ENCODE measurements at regions not wholly inside any gene's neighbourhood (a gene's known extent, or its start where the extent isn't known, plus 50 kb on each side); places are given as distances from the start of the nearest gene placed in this dataset.
"Not testable (repeated sequence)": the region's sequence is repeated elsewhere in the genome, so short reads cannot be mapped to it uniquely, and the experiment has no call there.

DNA sequence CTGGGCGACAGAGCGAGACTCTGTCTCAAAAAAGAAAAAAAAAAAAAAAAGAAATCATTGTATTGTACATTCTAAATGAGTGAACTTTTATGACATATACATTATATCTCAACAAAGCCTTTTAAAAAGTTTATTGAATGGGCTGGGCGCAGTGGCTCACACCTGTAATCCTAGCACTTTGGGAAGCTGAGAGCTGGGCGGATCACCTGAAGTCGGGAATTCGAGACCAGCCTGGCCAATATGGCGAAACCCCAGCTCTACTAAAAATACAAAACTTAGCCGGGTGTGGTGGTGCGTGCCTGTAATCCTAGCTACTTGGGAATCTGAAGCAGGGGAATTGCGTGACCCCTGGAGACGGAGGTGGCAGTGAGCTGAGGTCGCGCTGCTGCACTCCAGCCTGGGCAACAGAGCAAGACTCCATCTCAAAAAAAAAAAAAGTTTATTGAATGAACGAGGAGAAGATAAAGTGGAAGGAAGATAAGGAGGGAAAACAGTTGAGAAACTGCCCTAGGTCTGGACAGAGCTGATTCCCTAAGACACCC lies 71.9 kb upstream of the NBPF3 start:
- intact Hi-C loops (cut with micrococcal nuclease): loop anchor here (1.0 to 5.0 kb wide), 3 partner anchors 113 to 151 kb away; no protein-coding TSS in a partner anchor
- not testable (repeated sequence) for H2AFZ ChIP-seq (ENCODE audit: low read depth, low read length); FAIRE-seq; H3K4me1 ChIP-seq (replicated peaks in 1 of 2; ENCODE audit: control insufficient read depth in 2 of 2, insufficient read depth in 2 of 2, low read length in 2 of 2); H3K27me3 ChIP-seq (ENCODE audit: control insufficient read depth in 2 of 2, insufficient read depth in 2 of 2, low read length in 2 of 2); H3K36me3 ChIP-seq (ENCODE audit: control insufficient read depth, insufficient read depth, low read length); H3K4me3 ChIP-seq; DNase-seq (ENCODE audit: extremely low read depth in 1 of 4, low spot score in 3 of 4); H3K79me2 ChIP-seq (ENCODE audit: control insufficient read depth, insufficient read depth, low read length); BruUV-seq (replicated peaks); ATAC-seq; H3K9me3 ChIP-seq (replicated peaks; ENCODE audit: control insufficient read depth, insufficient read depth, low read depth, low read length); H3K9ac ChIP-seq (ENCODE audit: insufficient read depth in 1 of 2, low read depth in 2 of 2, low read length in 2 of 2); H3K27ac ChIP-seq (ENCODE audit: extremely low read depth, low read depth, low read length); H4K20me1 ChIP-seq (replicated peaks; ENCODE audit: control insufficient read depth, insufficient read depth, low read length); H3K9me1 ChIP-seq (ENCODE audit: control insufficient read depth, insufficient read depth, low read length); H3K4me2 ChIP-seq (ENCODE audit: insufficient read depth, low read length)
- ChIA-PET CTCF (ENCODE audit: low intra/inter-chr PET ratio) (interaction anchor here (0.6 to 7.0 kb wide), 15 partner anchors 9 to 1261 kb away, joined by 3 to 126 read pairs (median 5); no protein-coding TSS in a partner anchor), POLR2A (interaction anchor here (0.6 to 2.0 kb wide), 8 partner anchors 11 to 141 kb away, joined by 3 to 12 read pairs (median 4); no protein-coding TSS in a partner anchor)
- TF ChIP-seq CEBPB (tag; IDR thresholded peaks at IDR 0.05) (0 out of 2 replicates have a peak, but pooled peaks have one; percentile 22), CXXC5 (CRISPR knock-in tag; IDR thresholded peaks at IDR 0.05) (peak; percentile 25; the same call in 1 of the 2 replicates), ZNF121 (CRISPR knock-in tag; conservative IDR thresholded peaks at IDR 0.05) (0 out of 2 replicates have a peak, but pooled peaks have one; percentile 18), ATF6 (CRISPR knock-in tag; IDR thresholded peaks at IDR 0.05) (0 out of 2 replicates have a peak, but pooled peaks have one; percentile 6)
- TF ChIP-seq, protein P1, sequence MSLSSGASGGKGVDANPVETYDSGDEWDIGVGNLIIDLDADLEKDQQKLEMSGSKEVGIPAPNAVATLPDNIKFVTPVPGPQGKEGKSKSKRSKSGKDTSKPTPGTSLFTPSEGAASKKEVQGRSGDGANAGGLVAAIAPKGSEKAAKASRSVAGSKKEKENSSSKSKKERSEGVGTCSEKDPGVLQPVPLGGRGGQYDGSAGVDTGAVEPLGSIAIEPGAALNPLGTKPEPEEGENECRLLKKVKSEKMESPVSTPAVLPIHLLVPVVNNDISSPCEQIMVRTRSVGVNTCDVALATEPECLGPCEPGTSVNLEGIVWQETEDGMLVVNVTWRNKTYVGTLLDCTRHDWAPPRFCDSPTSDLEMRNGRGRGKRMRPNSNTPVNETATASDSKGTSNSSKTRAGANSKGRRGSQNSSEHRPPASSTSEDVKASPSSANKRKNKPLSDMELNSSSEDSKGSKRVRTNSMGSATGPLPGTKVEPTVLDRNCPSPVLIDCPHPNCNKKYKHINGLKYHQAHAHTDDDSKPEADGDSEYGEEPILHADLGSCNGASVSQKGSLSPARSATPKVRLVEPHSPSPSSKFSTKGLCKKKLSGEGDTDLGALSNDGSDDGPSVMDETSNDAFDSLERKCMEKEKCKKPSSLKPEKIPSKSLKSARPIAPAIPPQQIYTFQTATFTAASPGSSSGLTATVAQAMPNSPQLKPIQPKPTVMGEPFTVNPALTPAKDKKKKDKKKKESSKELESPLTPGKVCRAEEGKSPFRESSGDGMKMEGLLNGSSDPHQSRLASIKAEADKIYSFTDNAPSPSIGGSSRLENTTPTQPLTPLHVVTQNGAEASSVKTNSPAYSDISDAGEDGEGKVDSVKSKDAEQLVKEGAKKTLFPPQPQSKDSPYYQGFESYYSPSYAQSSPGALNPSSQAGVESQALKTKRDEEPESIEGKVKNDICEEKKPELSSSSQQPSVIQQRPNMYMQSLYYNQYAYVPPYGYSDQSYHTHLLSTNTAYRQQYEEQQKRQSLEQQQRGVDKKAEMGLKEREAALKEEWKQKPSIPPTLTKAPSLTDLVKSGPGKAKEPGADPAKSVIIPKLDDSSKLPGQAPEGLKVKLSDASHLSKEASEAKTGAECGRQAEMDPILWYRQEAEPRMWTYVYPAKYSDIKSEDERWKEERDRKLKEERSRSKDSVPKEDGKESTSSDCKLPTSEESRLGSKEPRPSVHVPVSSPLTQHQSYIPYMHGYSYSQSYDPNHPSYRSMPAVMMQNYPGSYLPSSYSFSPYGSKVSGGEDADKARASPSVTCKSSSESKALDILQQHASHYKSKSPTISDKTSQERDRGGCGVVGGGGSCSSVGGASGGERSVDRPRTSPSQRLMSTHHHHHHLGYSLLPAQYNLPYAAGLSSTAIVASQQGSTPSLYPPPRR (CRISPR knock-in tag; IDR thresholded peaks at IDR 0.05; ENCODE audit: borderline replicate concordance): 0 out of 2 replicates have a peak, but pooled peaks have one; percentile 31
- in situ Hi-C loops (cut with MboI): loop anchor here (5.0 to 10.0 kb wide), 3 partner anchors 111 to 663 kb away; no protein-coding TSS in a partner anchor
- 26% methylated on average over 13 of the region's 14 CpGs for WGBS (ENCODE audit: insufficient coverage, low coverage, missing lambda C conversion rate)

Data from K562 (cell line).